Activated CD8-positive, alpha-beta T cell treated with anti-CD3 and anti-CD28 coated beads, Interleukin-2, amount 10 ng/mL, durations not matched to agents 7 days and 5 days (primary cell): ENCODE measurements at regions not wholly inside any gene's neighbourhood (a gene's known extent, or its start where the extent isn't known, plus 50 kb on each side); places are given as distances from the start of the nearest gene placed in this dataset.

ENCODE experiments used
- ATAC-seq: fragments of 150-1000 bp; cut with Tn5 transposase; one replicate; pipeline ENCODE4 v1.10.0; 2021; ENCODE audit warnings: moderate library complexity
- CTCF ChIA-PET: fragments of 350-600 bp; sonication (Branson Sonifier 250); formaldehyde crosslinking; loops from one replicate; lab custom pipeline; 2021; ENCODE audit warnings: antibody characterized with exemption; lab: Charles Lee
- POLR2A ChIA-PET: fragments of 350-600 bp; sonication (Branson Sonifier 250); formaldehyde crosslinking; loops from one replicate; lab custom pipeline; 2021; ENCODE audit warnings: antibody characterized with exemption; lab: Charles Lee
- DNase-seq: peaks from one replicate; pipeline ENCODE4 v3.0.0-alpha.2; 2020
- H3K27ac Mint-ChIP-seq: one replicate; pipeline ENCODE4 v1.8.0; 2021; ENCODE audit warnings: mild to moderate bottlenecking, mixed read lengths
- H3K27me3 Mint-ChIP-seq: one replicate; pipeline ENCODE4 v1.8.0; 2021; ENCODE audit warnings: low read depth, mixed read lengths
- H3K36me3 Mint-ChIP-seq: one replicate; pipeline ENCODE4 v1.8.0; 2021; ENCODE audit warnings: low read depth, mixed read lengths
- H3K4me1 Mint-ChIP-seq: one replicate; pipeline ENCODE4 v1.8.0; 2021; ENCODE audit warnings: low read depth, mixed read lengths
- H3K4me3 Mint-ChIP-seq: one replicate; pipeline ENCODE4 v1.8.0; 2021; ENCODE audit warnings: mild to moderate bottlenecking, mixed read lengths
- H3K9me3 Mint-ChIP-seq: one replicate; pipeline ENCODE4 v1.8.0; 2022; ENCODE audit warnings: mixed read lengths; ENCODE audit not compliant: insufficient read depth

DNA sequence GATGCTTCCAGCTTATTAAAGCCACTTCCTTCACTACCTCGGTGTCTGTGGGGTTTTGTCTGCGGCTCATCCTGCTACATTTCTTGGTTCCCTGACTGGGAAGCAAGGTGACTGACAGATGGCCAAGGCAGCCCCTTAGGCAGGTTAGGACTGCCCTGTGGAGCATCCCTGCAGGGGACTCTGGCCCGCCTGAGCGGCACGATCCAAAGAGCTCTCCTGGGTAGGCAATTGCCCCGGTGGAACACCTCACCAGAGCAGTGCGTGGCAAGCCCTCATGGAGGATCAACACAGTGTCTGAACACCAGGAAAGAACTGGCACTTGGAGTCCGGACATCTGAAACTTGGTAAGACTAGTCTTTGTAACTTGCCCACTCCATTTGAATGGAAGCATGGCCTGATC, 1143.4 kb downstream of the ARAP2 start:
- ATAC-seq: no peak
- H3K36me3 Mint-ChIP-seq: no peaks in the 10 kb centered on the region
- POLR2A ChIA-PET: no interaction called here
- H3K9me3 Mint-ChIP-seq: peaks cover 3% of the 10 kb centered on the region
- CTCF ChIA-PET: no interaction called here
- no peak for DNase-seq
- H3K27ac Mint-ChIP-seq: no peak overlapping the region
- H3K4me3 Mint-ChIP-seq: no peak overlapping the region
- no peaks in the 10 kb centered on the region for H3K27me3 Mint-ChIP-seq
- H3K4me1 Mint-ChIP-seq: no peaks in the 10 kb centered on the region

DNA sequence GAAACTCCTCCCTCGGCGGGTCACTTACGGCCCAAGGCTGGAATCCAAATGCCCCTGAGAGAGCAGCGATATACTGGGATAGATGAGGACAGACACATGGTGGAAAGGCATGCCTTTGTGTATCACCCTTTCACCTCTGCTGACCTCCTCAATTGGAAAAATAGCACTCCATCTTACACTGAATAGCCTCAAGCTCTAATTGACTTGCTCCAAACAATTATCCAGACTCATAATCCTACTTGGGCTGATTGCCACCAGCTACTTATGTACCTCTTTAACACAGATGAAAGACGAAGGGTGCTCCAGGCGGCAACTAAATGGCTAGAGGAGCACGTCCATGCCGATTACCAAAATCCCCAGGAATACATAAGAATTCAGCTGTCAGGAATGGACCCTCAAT, 1142.2 kb downstream of the ARAP2 start:
- Mint-ChIP-seq H3K9me3 (peaks cover 3% of the 10 kb centered on the region), H3K4me3 (no peak overlapping the region), H3K4me1 (no peaks in the 10 kb centered on the region), H3K36me3 (no peaks in the 10 kb centered on the region), H3K27me3 (no peaks in the 10 kb centered on the region), H3K27ac (no peak overlapping the region)
- DNase-seq (no peak), ATAC-seq (no peak)
- POLR2A ChIA-PET: no interaction called here
- CTCF ChIA-PET: no interaction called here

DNA sequence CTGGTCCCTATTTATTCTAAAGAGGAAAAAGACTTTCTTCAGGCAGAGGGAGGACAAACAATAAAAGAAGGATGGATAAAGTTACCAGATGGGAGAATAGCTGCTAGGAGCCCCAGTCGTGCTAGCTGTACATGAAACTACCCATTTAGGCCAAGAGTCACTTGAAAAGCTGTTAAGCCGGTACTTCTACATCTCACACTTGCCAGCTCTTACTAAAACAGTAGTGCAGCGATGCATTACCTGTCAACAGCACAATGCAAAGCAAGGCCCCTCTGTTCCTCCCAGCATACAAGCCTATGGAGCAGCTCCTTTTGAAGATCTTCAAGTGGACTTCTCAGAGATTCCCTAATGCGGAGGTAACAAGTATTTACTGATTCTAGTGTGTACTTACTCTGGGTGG, 1138.8 kb downstream of the ARAP2 start:
- no peak for DNase-seq
- no peaks in the 10 kb centered on the region for H3K27me3 Mint-ChIP-seq
- ChIA-PET CTCF (no interaction called here), POLR2A (no interaction called here)
- peaks cover 8% of the 10 kb centered on the region for H3K9me3 Mint-ChIP-seq
- H3K4me3 Mint-ChIP-seq: no peak overlapping the region
- no peak overlapping the region for H3K27ac Mint-ChIP-seq
- H3K4me1 Mint-ChIP-seq: no peaks in the 10 kb centered on the region
- H3K36me3 Mint-ChIP-seq: no peaks in the 10 kb centered on the region
- no peak for ATAC-seq

DNA sequence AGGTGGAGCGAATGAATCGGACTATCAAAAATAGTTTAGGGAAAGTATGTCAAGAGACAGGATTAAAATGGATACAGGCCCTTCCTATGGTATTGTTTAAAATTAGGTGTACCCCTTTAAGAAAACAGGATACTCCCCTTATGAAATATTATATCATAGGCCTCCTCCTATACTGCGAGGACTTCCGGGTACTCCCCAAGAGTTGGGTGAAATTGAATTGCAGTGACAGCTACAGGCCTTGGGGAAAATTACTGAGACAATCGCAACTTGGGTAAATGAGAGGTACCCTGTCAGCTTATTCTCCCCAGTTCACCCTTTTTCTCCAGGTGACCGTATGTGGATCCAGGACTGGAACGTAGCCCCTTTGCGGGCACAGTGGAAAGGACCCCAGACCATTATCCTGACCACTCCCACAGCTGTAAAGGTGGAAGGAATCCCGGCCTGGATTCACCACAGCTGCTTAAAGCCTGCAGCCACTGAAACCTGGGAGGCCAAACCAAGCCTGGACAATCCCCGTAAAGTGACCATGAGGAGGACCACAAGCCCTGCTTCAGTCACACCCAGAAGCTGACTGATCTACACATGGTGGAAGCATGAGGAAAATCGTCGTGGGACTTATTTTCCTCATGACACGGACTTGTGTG, 1138.1 kb downstream of the ARAP2 start:
- H3K36me3 Mint-ChIP-seq: no peaks in the 10 kb centered on the region

DNA sequence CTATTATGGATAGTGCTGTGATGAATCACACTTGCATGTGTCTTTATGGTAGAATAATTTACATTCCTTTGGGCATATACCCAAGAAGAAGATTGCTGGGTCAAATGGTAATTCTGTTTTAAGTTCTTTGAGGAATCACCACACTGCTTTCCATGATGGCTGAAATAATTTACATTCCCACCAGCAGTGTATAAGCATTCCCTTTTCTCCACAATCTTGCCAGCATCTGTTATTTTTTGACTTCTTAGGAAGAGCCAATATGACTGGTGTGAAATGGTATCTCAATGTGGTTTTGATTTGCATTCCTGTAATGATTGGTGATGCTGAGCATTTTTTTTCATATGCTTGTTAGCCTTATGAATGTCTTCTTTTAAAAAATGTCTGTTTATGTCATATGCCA, 1120.2 kb downstream of the ARAP2 start:
- H3K36me3 Mint-ChIP-seq: no peaks in the 10 kb centered on the region
- CTCF ChIA-PET: no interaction called here
- no peak for ATAC-seq
- no peak for DNase-seq
- no peak overlapping the region for H3K4me3 Mint-ChIP-seq
- H3K4me1 Mint-ChIP-seq: no peaks in the 10 kb centered on the region
- POLR2A ChIA-PET: no interaction called here
- H3K27me3 Mint-ChIP-seq: no peaks in the 10 kb centered on the region
- H3K9me3 Mint-ChIP-seq: no peaks in the 10 kb centered on the region
- no peak overlapping the region for H3K27ac Mint-ChIP-seq

More for the DNA sequence above, 1138.1 kb downstream of the ARAP2 start:
- CTCF ChIA-PET: interaction anchor here (1.2 kb wide), 1 partner anchor 222 kb away, joined by 3 read pairs; no protein-coding TSS in a partner anchor
- Mint-ChIP-seq H3K27ac (no peak overlapping the region), H3K4me1 (no peaks in the 10 kb centered on the region), H3K27me3 (no peaks in the 10 kb centered on the region), H3K9me3 (peaks cover 5% of the 10 kb centered on the region), H3K4me3 (no peak overlapping the region)
- ATAC-seq (no peak), DNase-seq (no peak)
- POLR2A ChIA-PET: no interaction called here

GRCh38 chr4:35125995-35126712, 1118.2 kb downstream of the ARAP2 start:
- no peaks in the 10 kb centered on the region for H3K9me3 Mint-ChIP-seq
- CTCF ChIA-PET: no interaction called here
- POLR2A ChIA-PET: no interaction called here
- H3K27ac Mint-ChIP-seq: no peak overlapping the region
- no peak overlapping the region for H3K4me3 Mint-ChIP-seq
- no peaks in the 10 kb centered on the region for H3K27me3 Mint-ChIP-seq
- H3K4me1 Mint-ChIP-seq: no peaks in the 10 kb centered on the region
- no peak for ATAC-seq
- H3K36me3 Mint-ChIP-seq: no peaks in the 10 kb centered on the region
- no peak for DNase-seq

- H3K4me3 Mint-ChIP-seq: no peak overlapping the region
- no peak for ATAC-seq
- no peaks in the 10 kb centered on the region for H3K36me3 Mint-ChIP-seq
- no peaks in the 10 kb centered on the region for H3K4me1 Mint-ChIP-seq
- no peak overlapping the region for H3K27ac Mint-ChIP-seq
- DNase-seq: no peak
- POLR2A ChIA-PET: no interaction called here
- no peaks in the 10 kb centered on the region for H3K27me3 Mint-ChIP-seq
- CTCF ChIA-PET: no interaction called here
- H3K9me3 Mint-ChIP-seq: peaks cover 5% of the 10 kb centered on the region
These were observed 1105.9 kb downstream of the ARAP2 start for GRCh38 chr4:35138449-35138848.

DNA sequence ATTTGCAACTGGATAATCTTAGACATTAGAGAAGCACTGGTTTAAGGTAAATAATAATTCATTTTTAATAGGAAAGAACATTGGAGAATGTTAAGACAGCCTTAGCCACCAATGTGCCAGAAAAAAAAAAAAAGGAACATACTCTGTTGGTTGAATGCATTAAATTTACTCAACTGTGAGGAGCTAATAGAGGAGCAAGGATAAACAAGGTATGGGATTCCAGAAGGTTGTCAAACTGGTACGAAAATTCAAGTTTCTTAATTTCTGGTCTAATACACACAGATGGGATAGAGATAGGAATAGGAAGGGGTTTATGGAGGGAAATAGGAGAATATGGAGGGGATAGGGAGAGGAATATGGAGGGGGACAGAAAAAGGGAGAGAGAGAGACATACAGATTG, 1096.6 kb downstream of the ARAP2 start:
- Mint-ChIP-seq H3K27ac (no peak overlapping the region), H3K9me3 (peaks cover 12% of the 10 kb centered on the region), H3K4me1 (no peaks in the 10 kb centered on the region), H3K36me3 (no peaks in the 10 kb centered on the region), H3K4me3 (no peak overlapping the region), H3K27me3 (no peaks in the 10 kb centered on the region)
- DNase-seq (no peak), ATAC-seq (no peak)
- POLR2A ChIA-PET: no interaction called here
- CTCF ChIA-PET: no interaction called here

GRCh38 chr4:35151816-35152572, 1092.3 kb downstream of the ARAP2 start:
- Mint-ChIP-seq H3K36me3 (no peaks in the 10 kb centered on the region), H3K9me3 (peaks cover 7% of the 10 kb centered on the region), H3K27ac (no peak overlapping the region), H3K4me1 (no peaks in the 10 kb centered on the region), H3K27me3 (no peaks in the 10 kb centered on the region), H3K4me3 (no peak overlapping the region)
- no peak for ATAC-seq
- POLR2A ChIA-PET: no interaction called here
- CTCF ChIA-PET: no interaction called here
- DNase-seq: no peak

DNA sequence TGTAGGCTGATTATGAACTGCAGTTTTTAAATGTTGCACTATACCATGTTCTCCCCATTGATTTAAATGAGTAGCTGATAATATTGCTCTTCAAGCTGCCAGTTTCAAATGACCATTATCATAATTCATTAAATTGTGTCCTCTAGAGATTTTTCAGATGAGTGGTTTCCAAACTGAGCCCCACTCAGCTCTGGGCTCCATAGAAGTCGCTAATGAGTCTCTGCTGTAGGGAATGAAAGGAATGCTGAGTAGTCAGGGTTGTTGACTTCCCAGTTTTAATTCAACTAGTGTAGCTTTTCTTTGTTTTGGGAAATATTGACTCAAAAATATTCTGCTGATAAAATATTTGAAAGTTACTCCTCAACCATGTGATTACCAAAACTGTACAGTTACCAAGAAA, 1081.1 kb downstream of the ARAP2 start:
- Mint-ChIP-seq H3K4me3 (no peak overlapping the region), H3K9me3 (peaks cover 11% of the 10 kb centered on the region), H3K27ac (no peak overlapping the region), H3K27me3 (no peaks in the 10 kb centered on the region), H3K36me3 (no peaks in the 10 kb centered on the region), H3K4me1 (no peaks in the 10 kb centered on the region)
- POLR2A ChIA-PET: no interaction called here
- ATAC-seq (no peak), DNase-seq (no peak)
- CTCF ChIA-PET: no interaction called here

- Mint-ChIP-seq H3K9me3 (peaks cover 11% of the 10 kb centered on the region), H3K27ac (no peak overlapping the region), H3K36me3 (no peaks in the 10 kb centered on the region), H3K4me1 (no peaks in the 10 kb centered on the region), H3K4me3 (no peak overlapping the region), H3K27me3 (no peaks in the 10 kb centered on the region)
- ATAC-seq (no peak), DNase-seq (no peak)
- ChIA-PET CTCF (no interaction called here), POLR2A (no interaction called here)
These were observed 1080.3 kb downstream of the ARAP2 start for GRCh38 chr4:35164063-35164462.

GRCh38 chr4:35166466-35166865, 1077.8 kb downstream of the ARAP2 start:
- no peak for ATAC-seq
- Mint-ChIP-seq H3K36me3 (no peaks in the 10 kb centered on the region), H3K27me3 (no peaks in the 10 kb centered on the region), H3K4me1 (no peaks in the 10 kb centered on the region), H3K9me3 (peaks cover 11% of the 10 kb centered on the region), H3K27ac (no peak overlapping the region), H3K4me3 (no peak overlapping the region)
- ChIA-PET POLR2A (no interaction called here), CTCF (no interaction called here)
- DNase-seq: no peak
